SK-N-SH (cell line): ENCODE measurements at regions not wholly inside any gene's neighbourhood (a gene's known extent, or its start where the extent isn't known, plus 50 kb on each side); places are given as distances from the start of the nearest gene placed in this dataset.

Experiments
- FOSL2 ChIP-seq: IDR thresholded peaks from 2 replicates; pipeline ENCODE4 v1.4.0; 2012; ENCODE audit warnings: low read depth, mild to moderate bottlenecking, moderate library complexity, borderline replicate concordance
- FOXM1 ChIP-seq: IDR thresholded peaks from 2 replicates; pipeline ENCODE4 v1.4.0; 2012; ENCODE audit warnings: low read depth, mild to moderate bottlenecking
- NRF1 ChIP-seq: IDR thresholded peaks from 2 replicates; pipeline ENCODE4 v1.6.1; 2012; ENCODE audit warnings: low read depth, mild to moderate bottlenecking, low read length
- POLR2AphosphoS5 ChIP-seq: IDR thresholded peaks from 2 replicates; pipeline ENCODE4 v1.6.1; 2012; ENCODE audit warnings: low read depth, low read length
- RCOR1 ChIP-seq: fragments of 150-350 bp; IDR thresholded peaks from 2 replicates; pipeline ENCODE4 v1.6.1; 2017; ENCODE audit warnings: antibody characterized with exemption, low read length
- RFX5 ChIP-seq: IDR thresholded peaks from 2 replicates; pipeline ENCODE4 v1.6.1; 2012; ENCODE audit warnings: mild to moderate bottlenecking, improper control_type of control experiment, low read length
- RXRA ChIP-seq: IDR thresholded peaks from 2 replicates; pipeline ENCODE4 v1.4.0; 2012; ENCODE audit warnings: low read depth, mild to moderate bottlenecking, borderline replicate concordance
- SIN3A ChIP-seq: IDR thresholded peaks from 2 replicates; pipeline ENCODE4 v1.6.1; 2012; ENCODE audit warnings: low read depth, mild to moderate bottlenecking, low read length, moderate library complexity, borderline replicate concordance
- SMC3 ChIP-seq: IDR thresholded peaks from 2 replicates; pipeline ENCODE4 v1.6.1; 2012; ENCODE audit warnings: low read depth, low read length, improper control_type of control experiment
- TF ChIP-seq, protein P1 (sequence below): fragments of 200-600 bp; sonication (generic); IDR thresholded peaks from 2 replicates; pipeline ENCODE4 v1.6.1; 2017; ENCODE audit warnings: antibody characterized with exemption, mild to moderate bottlenecking, moderate library complexity
- TF ChIP-seq, protein P2 (sequence below): IDR thresholded peaks from 2 replicates; pipeline ENCODE4 v1.4.0; 2012; ENCODE audit warnings: low read depth, borderline replicate concordance
- TF ChIP-seq, protein P3 (sequence below): IDR thresholded peaks from 2 replicates; pipeline ENCODE4 v1.6.1; 2012; ENCODE audit warnings: mild to moderate bottlenecking, low read depth, low read length, moderate library complexity

DNA sequence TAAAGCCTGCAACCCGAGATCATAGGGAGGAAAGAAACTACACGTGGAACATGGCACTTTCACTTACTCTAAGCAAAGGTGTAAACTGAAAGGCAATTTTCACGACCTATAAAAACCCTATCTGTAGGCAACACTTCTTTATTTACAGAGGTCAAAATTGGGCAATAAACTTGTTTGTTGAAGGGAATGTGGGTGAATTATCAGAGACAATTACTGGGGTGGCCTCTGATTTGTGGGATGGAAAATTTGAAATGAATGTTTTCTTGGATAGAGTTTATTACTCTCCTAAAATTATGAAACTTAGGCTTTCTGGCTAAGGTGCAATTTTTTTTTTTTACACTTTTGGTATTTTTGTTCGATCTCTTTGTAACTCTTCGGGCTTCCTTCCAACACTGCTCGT is 734.1 kb upstream of the TENM3 start:
- TF ChIP-seq FOXM1, result no peak
- TF ChIP-seq, protein P1, sequence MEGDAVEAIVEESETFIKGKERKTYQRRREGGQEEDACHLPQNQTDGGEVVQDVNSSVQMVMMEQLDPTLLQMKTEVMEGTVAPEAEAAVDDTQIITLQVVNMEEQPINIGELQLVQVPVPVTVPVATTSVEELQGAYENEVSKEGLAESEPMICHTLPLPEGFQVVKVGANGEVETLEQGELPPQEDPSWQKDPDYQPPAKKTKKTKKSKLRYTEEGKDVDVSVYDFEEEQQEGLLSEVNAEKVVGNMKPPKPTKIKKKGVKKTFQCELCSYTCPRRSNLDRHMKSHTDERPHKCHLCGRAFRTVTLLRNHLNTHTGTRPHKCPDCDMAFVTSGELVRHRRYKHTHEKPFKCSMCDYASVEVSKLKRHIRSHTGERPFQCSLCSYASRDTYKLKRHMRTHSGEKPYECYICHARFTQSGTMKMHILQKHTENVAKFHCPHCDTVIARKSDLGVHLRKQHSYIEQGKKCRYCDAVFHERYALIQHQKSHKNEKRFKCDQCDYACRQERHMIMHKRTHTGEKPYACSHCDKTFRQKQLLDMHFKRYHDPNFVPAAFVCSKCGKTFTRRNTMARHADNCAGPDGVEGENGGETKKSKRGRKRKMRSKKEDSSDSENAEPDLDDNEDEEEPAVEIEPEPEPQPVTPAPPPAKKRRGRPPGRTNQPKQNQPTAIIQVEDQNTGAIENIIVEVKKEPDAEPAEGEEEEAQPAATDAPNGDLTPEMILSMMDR, result no peak
- TF ChIP-seq SMC3, result no peak
- TF ChIP-seq POLR2AphosphoS5, result no peak
- no peak for TF ChIP-seq SIN3A
- TF ChIP-seq NRF1, result no peak
- TF ChIP-seq, protein P2, sequence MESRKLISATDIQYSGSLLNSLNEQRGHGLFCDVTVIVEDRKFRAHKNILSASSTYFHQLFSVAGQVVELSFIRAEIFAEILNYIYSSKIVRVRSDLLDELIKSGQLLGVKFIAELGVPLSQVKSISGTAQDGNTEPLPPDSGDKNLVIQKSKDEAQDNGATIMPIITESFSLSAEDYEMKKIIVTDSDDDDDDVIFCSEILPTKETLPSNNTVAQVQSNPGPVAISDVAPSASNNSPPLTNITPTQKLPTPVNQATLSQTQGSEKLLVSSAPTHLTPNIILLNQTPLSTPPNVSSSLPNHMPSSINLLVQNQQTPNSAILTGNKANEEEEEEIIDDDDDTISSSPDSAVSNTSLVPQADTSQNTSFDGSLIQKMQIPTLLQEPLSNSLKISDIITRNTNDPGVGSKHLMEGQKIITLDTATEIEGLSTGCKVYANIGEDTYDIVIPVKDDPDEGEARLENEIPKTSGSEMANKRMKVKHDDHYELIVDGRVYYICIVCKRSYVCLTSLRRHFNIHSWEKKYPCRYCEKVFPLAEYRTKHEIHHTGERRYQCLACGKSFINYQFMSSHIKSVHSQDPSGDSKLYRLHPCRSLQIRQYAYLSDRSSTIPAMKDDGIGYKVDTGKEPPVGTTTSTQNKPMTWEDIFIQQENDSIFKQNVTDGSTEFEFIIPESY, result no peak
- TF ChIP-seq, protein P3, sequence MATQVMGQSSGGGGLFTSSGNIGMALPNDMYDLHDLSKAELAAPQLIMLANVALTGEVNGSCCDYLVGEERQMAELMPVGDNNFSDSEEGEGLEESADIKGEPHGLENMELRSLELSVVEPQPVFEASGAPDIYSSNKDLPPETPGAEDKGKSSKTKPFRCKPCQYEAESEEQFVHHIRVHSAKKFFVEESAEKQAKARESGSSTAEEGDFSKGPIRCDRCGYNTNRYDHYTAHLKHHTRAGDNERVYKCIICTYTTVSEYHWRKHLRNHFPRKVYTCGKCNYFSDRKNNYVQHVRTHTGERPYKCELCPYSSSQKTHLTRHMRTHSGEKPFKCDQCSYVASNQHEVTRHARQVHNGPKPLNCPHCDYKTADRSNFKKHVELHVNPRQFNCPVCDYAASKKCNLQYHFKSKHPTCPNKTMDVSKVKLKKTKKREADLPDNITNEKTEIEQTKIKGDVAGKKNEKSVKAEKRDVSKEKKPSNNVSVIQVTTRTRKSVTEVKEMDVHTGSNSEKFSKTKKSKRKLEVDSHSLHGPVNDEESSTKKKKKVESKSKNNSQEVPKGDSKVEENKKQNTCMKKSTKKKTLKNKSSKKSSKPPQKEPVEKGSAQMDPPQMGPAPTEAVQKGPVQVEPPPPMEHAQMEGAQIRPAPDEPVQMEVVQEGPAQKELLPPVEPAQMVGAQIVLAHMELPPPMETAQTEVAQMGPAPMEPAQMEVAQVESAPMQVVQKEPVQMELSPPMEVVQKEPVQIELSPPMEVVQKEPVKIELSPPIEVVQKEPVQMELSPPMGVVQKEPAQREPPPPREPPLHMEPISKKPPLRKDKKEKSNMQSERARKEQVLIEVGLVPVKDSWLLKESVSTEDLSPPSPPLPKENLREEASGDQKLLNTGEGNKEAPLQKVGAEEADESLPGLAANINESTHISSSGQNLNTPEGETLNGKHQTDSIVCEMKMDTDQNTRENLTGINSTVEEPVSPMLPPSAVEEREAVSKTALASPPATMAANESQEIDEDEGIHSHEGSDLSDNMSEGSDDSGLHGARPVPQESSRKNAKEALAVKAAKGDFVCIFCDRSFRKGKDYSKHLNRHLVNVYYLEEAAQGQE, result no peak
- TF ChIP-seq RCOR1, result no peak
- no peak for TF ChIP-seq FOSL2
- TF ChIP-seq RXRA, result no peak
- TF ChIP-seq RFX5, result no peak
